HG02642 (cell line): ENCODE measurements at regions not wholly inside any gene's neighbourhood (a gene's known extent, or its start where the extent isn't known, plus 50 kb on each side); places are given as distances from the start of the nearest gene placed in this dataset.
"Not testable (repeated sequence)": the region's sequence is repeated elsewhere in the genome, so short reads cannot be mapped to it uniquely, and the experiment has no call there.

Experiments used
- ATAC-seq: cut with Tn5 transposase; IDR thresholded peaks from one replicate; pipeline ENCODE4 v1.9.1; 2021; ENCODE audit warnings: mild to moderate bottlenecking; ENCODE audit not compliant: unreplicated experiment, poor library complexity

GRCh38 chr5:85512896-85513295 lies 1104.8 kb upstream of the COX7C start:
- ATAC-seq: no peak

GRCh38 chr5:85515588-85515987 lies 1102.2 kb upstream of the COX7C start:
- no peak for ATAC-seq

- ATAC-seq: no peak
Observed at GRCh38 chr5:85517386-85517785, 1100.4 kb upstream of the COX7C start.

- no peak for ATAC-seq
Observed at GRCh38 chr5:85533341-85534047, 1084.2 kb upstream of the COX7C start.

GRCh38 chr5:85538362-85538761 lies 1079.4 kb upstream of the COX7C start:
- ATAC-seq: no peak

GRCh38 chr5:85545129-85545528 lies 1072.6 kb upstream of the COX7C start:
- ATAC-seq: no peak

- no peak for ATAC-seq
Observed at GRCh38 chr5:85549229-85549628, 1068.5 kb upstream of the COX7C start.

GRCh38 chr5:85549836-85550599 lies 1067.7 kb upstream of the COX7C start:
- ATAC-seq: no peak

- no peak for ATAC-seq
Observed at GRCh38 chr5:85556464-85556863, 1061.3 kb upstream of the COX7C start.

GRCh38 chr5:85576666-85577065 lies 1041.1 kb upstream of the COX7C start:
- ATAC-seq: no peak

GRCh38 chr5:85587806-85588205 lies 1029.9 kb upstream of the COX7C start:
- not testable (repeated sequence) for ATAC-seq

- not testable (repeated sequence) for ATAC-seq
Observed at GRCh38 chr5:85588268-85588667, 1029.5 kb upstream of the COX7C start.

- ATAC-seq: no peak
Observed at GRCh38 chr5:85590764-85591163, 1027.0 kb upstream of the COX7C start.

GRCh38 chr5:85591311-85591710 lies 1026.4 kb upstream of the COX7C start:
- no peak for ATAC-seq

GRCh38 chr5:85602843-85603242 lies 1014.9 kb upstream of the COX7C start:
- no peak for ATAC-seq

GRCh38 chr5:85604378-85604777 lies 1013.4 kb upstream of the COX7C start:
- ATAC-seq: no peak

- ATAC-seq: no peak
Observed at GRCh38 chr5:85604786-85605185, 1013.0 kb upstream of the COX7C start.

- ATAC-seq: no peak
Observed at GRCh38 chr5:85605381-85605780, 1012.4 kb upstream of the COX7C start.

GRCh38 chr5:85614489-85614888 lies 1003.3 kb upstream of the COX7C start:
- no peak for ATAC-seq

GRCh38 chr5:85621668-85622067 lies 996.1 kb upstream of the COX7C start:
- no peak for ATAC-seq

GRCh38 chr5:85628153-85628552 lies 989.6 kb upstream of the COX7C start:
- ATAC-seq: no peak
